ENCODE measurements at regions not wholly inside any gene's neighbourhood (a gene's known extent, or its start where the extent isn't known, plus 50 kb on each side); places are given as distances from the start of the nearest gene placed in this dataset.

DNA sequence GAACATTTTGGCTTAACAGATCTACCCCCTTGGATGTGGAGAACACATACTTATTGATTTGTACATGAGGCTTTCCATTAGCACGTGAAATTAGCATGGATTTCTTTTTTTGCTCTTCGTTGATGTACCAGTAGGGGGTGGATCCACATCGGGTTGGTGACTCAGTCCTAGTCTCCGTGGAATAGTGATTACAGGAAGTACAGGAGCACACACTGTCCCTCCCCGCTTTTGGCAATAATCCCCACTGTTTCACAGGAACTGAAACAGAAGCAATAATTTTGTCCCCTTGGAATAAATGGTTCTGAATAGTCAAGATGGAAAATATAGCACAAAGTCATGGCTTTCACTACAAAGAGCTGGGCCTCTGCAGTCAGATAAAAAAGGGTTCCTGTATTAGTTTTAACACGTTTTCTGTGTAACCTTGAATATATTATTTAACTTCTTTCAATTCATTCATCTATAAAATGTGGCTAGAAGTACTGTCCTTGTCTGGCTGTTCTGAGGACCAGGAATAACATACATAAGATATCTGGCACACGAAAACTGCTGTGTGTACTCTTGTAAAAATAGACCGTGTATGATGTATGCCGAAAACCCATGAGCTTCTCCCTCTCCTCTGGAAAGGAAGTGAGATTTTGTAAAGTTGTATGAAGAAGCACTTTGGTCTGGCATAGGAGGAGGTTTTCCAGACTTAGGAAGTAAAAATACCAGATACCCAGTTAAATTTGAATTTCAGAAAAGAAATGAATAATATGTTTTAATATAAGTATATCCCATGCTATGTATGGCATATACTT, 229.2 kb downstream of the GALR1 start:
- TF ChIP-seq, protein P1, sequence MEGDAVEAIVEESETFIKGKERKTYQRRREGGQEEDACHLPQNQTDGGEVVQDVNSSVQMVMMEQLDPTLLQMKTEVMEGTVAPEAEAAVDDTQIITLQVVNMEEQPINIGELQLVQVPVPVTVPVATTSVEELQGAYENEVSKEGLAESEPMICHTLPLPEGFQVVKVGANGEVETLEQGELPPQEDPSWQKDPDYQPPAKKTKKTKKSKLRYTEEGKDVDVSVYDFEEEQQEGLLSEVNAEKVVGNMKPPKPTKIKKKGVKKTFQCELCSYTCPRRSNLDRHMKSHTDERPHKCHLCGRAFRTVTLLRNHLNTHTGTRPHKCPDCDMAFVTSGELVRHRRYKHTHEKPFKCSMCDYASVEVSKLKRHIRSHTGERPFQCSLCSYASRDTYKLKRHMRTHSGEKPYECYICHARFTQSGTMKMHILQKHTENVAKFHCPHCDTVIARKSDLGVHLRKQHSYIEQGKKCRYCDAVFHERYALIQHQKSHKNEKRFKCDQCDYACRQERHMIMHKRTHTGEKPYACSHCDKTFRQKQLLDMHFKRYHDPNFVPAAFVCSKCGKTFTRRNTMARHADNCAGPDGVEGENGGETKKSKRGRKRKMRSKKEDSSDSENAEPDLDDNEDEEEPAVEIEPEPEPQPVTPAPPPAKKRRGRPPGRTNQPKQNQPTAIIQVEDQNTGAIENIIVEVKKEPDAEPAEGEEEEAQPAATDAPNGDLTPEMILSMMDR (IDR thresholded peaks at IDR 0.05; ENCODE audit: borderline replicate concordance, extremely low read depth, low read length, poor library complexity, severe bottlenecking), result peak; percentile 7
- no peak for TF ChIP-seq EZH2 (IDR thresholded peaks at IDR 0.05; ENCODE audit: borderline replicate concordance, low read depth, low read length, severe bottlenecking)

All from DND-41 (cell line).